GM19395 (cell line): ENCODE measurements at regions not wholly inside any gene's neighbourhood (a gene's known extent, or its start where the extent isn't known, plus 50 kb on each side); places are given as distances from the start of the nearest gene placed in this dataset.
"Not testable (repeated sequence)": the region's sequence is repeated elsewhere in the genome, so short reads cannot be mapped to it uniquely, and the experiment has no call there.

ENCODE experiments used
- ATAC-seq: cut with Tn5 transposase; IDR thresholded peaks from one replicate; pipeline ENCODE4 v1.9.1; 2021; ENCODE audit warnings: mild to moderate bottlenecking, moderate library complexity; ENCODE audit not compliant: unreplicated experiment

DNA sequence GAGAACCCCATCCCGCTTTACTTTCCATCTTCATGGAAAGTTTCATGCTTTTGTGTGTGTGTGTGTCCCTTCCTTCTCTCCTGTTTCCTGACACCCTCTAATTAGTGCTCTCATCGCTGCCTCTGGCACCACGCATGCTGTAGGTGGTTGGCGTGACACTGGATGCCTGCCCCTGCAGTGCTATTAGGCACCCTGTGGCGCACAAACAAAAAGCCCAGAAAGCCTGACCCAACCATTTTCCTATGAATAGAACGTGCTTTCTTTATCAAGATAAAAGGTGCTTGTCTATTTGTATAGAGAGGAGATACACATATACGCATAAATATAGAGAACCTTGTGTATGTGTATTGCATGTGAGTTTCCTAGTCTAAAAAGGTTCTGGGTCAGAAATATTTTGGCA, 120.8 kb upstream of the CDCA7L start:
- ATAC-seq: no peak

DNA sequence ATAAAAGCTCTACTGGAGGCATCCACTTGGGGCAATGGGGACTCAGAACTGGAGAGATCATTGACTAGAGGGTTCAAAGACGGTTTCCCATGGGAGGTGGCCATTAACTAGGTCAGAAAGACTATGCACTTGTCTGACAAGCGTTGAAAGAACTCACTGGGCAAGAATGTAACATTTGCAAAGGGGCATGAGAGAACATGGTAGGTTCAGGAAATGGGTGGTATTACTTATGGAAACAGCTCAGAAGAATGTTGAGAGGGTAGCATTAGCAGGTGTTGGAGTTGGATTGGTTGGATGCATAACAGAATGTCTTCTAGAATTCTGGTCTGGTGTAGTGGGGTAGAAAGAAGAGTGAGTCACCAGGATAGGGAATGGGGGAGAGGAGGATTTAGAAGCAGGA, 119.1 kb upstream of the CDCA7L start:
- no peak for ATAC-seq

- ATAC-seq: no peak
Observed at GRCh38 chr7:22061775-22062174, 116.1 kb upstream of the CDCA7L start.

GRCh38 chr7:22060863-22061262, 115.2 kb upstream of the CDCA7L start:
- ATAC-seq: no peak

- ATAC-seq: no peak
Observed at GRCh38 chr7:22060197-22060596, 114.5 kb upstream of the CDCA7L start.

- no peak for ATAC-seq
Observed at GRCh38 chr7:22055226-22055625, 109.5 kb upstream of the CDCA7L start.

GRCh38 chr7:22052674-22053365, 107.1 kb upstream of the CDCA7L start:
- ATAC-seq: no peak

DNA sequence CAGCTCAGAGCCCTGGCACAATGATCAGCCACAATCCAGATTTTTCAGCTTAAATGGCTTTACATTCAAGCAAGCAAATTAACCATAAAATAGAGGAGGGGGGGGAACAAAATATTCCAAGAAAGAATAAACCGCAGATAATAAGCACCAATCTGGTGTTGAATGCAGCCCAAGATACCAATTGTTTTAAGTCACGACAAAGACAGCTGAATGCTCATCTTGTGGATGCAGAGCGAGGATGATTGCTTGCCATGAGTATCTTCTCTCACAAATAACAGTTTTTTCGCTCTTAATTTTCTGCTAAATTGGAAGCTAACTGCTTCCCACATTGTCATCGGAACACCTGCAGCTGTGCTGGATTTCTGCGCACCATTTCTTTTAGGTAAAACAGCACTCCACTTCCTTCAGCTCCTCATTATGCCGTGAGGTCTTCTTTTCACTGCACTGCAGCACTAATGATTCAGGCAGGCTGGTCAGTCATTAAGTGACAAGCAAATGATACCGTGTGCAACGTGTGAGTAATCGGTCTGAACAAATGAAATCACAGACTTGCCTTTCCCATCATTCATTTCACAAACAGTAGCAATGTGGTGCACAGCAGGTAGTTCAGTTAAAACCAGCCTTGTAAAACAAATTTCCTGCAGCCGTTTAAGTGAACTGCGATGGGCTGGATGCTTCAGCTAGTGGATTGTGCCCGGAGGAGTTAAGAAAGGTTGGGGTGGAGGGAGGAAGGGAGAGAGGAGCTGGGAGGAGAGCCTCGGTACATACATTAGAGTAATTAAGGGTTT, 106.4 kb upstream of the CDCA7L start:
- no peak for ATAC-seq

GRCh38 chr7:22049766-22050500, 104.2 kb upstream of the CDCA7L start:
- ATAC-seq: no peak

GRCh38 chr7:22043367-22043766, 97.7 kb upstream of the CDCA7L start:
- no peak for ATAC-seq

GRCh38 chr7:22040923-22041595, 95.4 kb upstream of the CDCA7L start:
- ATAC-seq: no peak

DNA sequence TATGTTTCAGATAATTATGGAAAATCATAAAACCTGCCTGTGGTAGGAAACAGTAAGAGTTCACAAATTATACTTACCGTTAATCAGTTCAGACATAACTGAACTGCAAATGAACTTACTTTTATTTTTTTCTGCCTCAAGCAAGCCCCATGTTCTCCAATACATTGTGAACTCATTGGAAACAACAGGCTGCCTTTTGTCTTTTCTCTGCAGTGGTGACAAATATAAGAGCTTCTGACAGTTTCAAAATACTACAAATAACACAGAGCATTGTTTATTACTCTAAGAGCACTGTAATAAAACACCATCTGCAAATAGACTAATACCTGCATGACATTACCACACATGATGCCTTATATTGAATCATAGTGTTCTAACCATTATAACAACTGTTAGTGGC, 94.0 kb upstream of the CDCA7L start:
- no peak for ATAC-seq

GRCh38 chr7:22032356-22032755, 86.7 kb upstream of the CDCA7L start:
- ATAC-seq: not testable (repeated sequence)

DNA sequence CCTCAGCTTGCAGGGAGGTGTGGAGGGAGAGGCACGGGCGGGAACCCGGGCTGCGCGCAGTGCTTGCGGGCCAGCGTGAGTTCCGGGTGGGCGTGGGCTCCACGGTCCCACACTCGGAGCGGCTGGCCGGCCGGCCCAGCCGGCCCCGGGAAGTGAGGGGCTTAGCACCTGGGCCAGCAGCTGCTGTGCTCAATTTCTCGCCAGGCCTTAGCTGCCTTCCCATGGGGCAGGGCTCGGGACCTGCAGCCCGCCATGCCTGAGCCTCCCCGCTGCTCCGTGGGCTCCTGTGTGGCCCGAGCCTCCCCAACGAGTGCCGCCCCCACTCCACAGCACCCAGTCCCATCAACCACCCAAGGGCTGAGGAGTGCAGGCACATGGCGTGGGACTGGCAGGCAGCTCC, 83.0 kb upstream of the CDCA7L start:
- ATAC-seq: not testable (repeated sequence)

- no peak for ATAC-seq
Observed at GRCh38 chr7:22027475-22027874, 81.8 kb upstream of the CDCA7L start.

DNA sequence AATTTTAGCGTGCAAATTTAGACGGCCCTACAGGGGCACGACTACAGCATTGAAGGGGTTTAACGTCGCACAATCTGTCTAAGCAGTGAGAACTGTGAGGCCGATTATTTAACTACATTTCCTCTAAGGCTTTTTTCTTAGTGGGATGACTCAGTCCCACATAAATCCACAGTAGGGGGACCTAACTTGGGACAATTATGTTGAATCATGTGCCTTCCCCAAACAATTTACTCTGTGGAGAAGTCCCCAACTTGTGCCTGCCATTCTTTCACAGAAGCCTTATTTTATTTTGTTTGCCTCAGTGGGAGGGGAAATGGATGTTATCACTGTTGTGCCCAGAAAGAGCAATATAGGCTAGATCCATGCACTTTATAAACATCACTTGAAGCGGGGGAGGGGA, 80.3 kb upstream of the CDCA7L start:
- ATAC-seq: no peak

GRCh38 chr7:22025075-22025474, 79.4 kb upstream of the CDCA7L start:
- ATAC-seq: no peak

DNA sequence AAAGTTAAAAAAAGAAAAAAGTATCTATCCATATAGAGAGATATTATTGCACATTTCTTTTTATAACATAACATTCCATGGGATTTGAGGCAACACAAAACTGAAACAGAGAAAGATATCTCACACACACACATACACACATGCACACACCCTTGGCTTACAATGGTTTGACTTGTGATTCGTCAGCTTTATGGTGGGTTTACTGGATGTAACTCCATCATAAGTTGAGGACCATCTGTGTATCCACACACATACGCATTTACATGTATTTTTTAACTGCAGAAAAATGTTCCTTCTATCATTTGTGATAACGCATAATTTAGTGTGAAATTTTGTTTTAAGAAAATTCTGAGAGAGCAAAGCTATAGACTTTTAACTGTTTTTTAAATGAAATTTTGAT, 74.2 kb upstream of the CDCA7L start:
- ATAC-seq: no peak

DNA sequence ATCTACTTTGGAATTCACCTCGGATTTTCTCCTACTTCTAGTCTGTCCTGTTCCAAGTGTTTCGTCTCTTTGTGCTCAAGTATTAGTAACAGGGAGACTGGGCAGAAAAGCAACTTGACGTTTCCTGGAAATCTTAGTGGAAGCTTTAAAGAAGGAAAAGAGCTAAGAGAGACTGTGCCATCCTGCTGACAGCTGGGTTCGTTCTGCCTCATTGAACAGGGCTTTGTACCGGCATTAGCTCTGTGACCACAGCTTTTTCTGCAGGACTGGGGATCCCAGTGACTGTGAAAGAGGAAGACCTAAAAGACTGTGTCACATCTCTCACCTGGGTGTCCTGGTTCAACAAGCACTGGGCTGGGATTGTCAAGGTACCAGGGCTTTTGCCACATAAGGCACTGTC, 70.8 kb upstream of the CDCA7L start:
- peak; percentile 86 for ATAC-seq

DNA sequence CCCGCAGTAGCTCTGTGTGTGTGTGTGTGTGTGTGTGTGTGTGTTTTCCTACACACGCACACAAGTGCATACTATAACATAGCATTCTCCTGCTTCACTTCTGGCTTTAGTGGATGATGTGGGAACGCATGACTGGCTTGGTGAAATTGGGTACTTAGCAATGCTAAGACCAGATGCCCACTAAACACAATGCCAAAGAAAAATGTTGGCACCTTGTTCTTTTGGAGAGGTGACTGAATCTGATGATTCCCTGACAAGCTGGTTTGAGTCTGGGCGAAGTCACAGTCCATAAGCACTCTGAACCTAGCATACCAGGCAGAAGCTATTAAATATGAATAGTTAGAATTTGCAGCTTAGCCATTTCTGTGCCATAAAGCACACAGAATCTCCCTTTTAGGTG, 68.0 kb upstream of the CDCA7L start:
- ATAC-seq: no peak

DNA sequence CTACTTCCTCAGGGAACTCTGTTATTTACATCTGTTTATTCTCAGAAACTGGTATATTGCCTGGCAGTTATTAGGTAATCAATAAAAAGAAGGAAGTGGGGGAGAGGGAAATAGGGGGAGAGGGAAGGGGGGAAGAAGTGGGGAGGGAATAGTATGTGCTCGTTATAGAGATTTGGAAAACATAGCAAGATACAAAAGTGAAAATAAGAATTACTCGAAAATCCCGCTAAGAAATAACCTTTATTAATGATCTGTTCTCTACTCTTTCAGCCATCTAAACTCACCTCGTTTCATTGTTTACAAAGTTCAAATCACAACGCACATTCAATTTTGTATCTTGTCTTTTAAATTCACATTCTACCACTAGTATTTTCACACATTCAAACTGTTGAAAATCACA, 63.0 kb upstream of the CDCA7L start:
- no peak for ATAC-seq
